NCI-H526 (cell line): ENCODE measurements at regions not wholly inside any gene's neighbourhood (a gene's known extent, or its start where the extent isn't known, plus 50 kb on each side); places are given as distances from the start of the nearest gene placed in this dataset.
"Not testable (repeated sequence)": the region's sequence is repeated elsewhere in the genome, so short reads cannot be mapped to it uniquely, and the experiment has no call there.

Experiments
- DNase-seq, 2 experiments: peaks; one replicate each; lab custom pipeline; 2025; lab: John Stamatoyannopoulos, UW

- DNase-seq: no peak
Observed at GRCh38 chr2:40955042-40955441, 503.2 kb upstream of the SLC8A1 start.

- no peak for DNase-seq
Observed at GRCh38 chr2:40955635-40956034, 503.7 kb upstream of the SLC8A1 start.

DNA sequence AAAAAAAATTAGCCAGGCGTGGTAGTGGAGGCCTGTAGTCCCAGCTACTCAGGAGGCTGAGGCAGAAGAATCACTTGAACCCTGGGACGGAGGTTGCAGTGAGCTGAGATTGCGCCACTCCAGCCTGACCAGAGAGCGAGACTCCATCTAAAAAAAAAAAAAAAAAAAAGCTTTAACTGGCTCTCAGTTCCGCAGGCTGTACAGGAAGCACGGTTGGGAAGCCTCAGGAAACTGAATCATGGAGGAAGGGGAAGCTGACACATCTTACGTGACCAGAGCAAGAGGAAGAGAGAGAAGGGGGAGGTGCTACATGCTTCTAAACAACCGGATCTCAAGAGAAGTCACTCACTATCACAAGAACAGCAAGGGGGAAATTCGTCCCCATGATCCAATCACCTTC lies 505.6 kb upstream of the SLC8A1 start:
- no peak for DNase-seq

GRCh38 chr2:40962026-40962425 lies 510.1 kb upstream of the SLC8A1 start:
- no peak for DNase-seq

DNA sequence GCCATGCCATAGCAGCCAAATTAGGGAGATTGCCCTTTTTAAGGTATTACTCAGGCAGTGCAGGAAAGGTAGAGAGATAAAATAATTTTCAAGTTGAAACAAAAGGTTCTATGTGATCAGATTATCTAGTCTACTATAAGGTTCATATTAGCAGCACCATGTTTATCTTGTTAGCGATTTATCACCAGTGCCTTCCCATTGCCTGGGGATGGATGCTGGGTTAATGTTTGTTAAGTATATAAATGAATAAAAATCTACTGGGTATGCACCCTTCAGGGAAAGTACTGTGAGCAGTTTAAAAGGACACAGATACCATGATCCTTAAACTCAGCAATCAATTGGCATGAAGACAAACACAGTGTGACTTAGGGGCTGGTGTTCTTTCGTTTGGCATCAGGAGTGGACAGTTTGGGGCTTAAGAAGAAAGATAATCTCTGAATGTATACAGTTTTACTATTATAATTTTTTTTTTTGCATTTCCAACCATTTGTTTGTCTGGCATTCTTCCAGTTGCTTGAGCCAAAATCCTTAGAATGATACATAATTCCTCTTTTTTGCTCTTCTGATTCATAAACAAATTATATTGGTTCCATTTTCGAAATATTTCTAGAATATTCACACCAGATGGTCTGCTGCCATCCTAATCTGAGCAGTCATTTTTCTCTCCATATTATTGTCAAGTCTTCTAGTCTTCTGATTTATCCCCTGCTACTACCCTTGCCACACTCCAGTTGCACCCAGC lies 512.8 kb upstream of the SLC8A1 start:
- DNase-seq: no peak

GRCh38 chr2:40967451-40967850 lies 515.6 kb upstream of the SLC8A1 start:
- no peak for DNase-seq

- DNase-seq: no peak
Observed at GRCh38 chr2:40975151-40975550, 523.3 kb upstream of the SLC8A1 start.

GRCh38 chr2:40997362-40997761 lies 545.5 kb upstream of the SLC8A1 start:
- DNase-seq: no peak

- DNase-seq: no peak
Observed at GRCh38 chr2:41000374-41000773, 548.5 kb upstream of the SLC8A1 start.

GRCh38 chr2:41000906-41001305 lies 549.0 kb upstream of the SLC8A1 start:
- DNase-seq: no peak

DNA sequence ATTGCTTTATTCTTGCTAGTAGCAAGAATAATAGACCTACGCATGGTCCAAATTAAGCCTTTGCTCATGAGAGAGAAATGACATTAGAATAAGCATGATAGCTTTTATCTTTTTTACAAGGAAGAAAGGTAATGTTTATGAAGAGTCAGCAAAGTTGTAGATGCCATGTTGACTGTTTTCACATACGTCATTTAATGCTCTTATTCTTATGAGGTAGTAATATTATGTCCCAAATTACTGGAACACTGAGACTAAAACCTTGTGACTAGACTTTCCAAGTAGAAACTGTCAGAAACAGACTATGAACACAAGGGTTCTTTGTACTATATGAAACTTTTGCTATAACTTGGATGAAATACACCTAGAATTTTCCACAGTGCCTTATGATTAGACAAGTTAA lies 552.8 kb upstream of the SLC8A1 start:
- DNase-seq: peak in 1 of 2 experiments; percentile 25

DNA sequence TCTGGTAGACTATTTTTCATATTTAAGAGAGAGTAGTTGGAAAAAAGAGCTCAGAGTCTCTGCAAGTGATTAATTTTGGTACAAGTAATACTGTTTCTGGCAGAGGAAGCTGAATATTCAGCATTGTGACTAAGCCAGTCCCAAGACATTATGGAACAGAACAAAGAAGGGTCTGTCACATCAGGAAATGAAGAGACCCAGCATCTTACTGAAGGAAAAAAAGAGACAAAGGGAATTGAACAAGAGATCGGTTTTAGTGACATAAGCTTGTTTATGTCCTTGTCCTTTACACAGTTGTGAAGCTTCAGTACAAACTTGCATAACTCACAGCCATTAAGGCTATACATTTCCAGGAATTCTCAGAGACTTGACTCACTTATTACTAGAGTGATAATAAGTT lies 568.5 kb upstream of the SLC8A1 start:
- DNase-seq: no peak

DNA sequence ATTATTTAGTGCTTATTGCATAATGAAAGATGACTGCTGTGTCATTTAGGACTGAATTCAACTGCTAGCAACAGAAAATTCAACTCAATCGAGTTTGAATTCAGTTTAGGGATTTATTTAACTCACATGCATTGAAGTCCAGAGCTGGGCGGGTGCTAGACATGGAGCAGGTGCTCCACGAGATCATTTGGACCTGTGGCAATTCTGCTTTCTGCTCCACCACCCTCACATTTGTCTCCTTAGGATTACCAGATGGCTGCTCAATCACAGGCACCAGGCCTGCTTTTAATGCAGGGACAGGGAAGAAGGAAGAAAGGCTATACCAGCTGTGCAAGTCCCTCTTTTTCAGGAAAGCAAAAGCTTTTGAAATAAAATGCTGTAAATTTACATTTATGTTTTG lies 572.9 kb upstream of the SLC8A1 start:
- DNase-seq: no peak

GRCh38 chr2:41026613-41027012 lies 574.7 kb upstream of the SLC8A1 start:
- no peak for DNase-seq

DNA sequence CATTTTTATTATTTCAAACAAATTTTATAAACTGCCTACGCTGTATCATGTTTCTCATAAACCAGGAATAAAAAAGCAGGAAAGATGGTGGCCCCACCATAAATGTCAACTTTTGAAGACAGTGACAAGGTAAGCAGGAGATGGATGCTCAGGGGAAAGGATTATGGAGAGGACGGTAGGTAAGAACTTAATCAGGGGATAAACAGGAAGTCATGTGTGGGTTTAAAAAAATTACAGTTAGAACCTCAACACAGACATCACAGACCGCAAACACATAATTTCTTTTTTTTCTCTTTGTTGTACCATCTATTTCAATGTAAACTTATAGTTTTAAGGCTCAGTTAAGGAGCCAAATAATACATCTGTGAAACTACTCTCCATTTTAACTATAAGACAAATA lies 575.2 kb upstream of the SLC8A1 start:
- no peak for DNase-seq

- DNase-seq: peak; percentile 9 to 10
Observed at GRCh38 chr2:41031282-41031681, 579.4 kb upstream of the SLC8A1 start.

DNA sequence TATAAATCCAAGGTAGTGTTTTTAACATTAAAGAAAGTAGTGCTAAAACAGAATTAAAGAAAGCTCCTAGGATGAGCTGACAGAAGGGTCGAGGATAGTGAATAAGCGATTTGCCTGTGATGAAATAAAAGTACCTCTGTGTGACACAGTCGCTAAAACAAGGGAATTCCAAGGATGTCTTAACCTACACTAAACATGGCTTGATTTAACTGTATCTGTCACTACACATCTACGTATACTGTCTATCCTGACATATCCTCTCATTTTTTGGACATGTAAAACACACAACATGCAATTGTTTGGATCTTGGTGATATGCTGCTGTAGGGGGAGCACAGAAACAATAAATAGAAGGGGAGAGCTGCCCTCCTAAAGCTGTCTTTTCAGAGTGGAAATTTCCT lies 580.8 kb upstream of the SLC8A1 start:
- DNase-seq: no peak

DNA sequence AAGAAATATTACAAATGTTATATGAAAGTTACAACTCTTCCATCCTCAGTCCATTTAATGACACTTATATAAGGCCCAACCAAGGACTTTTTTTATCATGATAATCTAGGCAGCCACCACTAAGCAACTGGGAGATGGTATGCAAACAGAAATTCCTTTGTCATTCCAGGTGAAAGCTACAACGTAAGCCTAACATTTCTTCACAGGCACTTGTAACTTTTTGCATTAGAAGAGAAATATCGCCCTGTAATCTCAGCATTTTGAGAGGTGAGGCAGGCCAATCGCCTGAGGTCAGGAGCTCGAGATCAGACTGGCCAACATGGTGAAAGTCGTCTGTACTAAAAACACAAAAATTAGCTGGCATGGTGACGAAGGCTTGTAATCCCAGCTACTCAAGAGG lies 581.2 kb upstream of the SLC8A1 start:
- no peak for DNase-seq

GRCh38 chr2:41038408-41038807 lies 586.5 kb upstream of the SLC8A1 start:
- no peak for DNase-seq

- DNase-seq: not testable (repeated sequence)
Observed at GRCh38 chr2:41039750-41040149, 587.9 kb upstream of the SLC8A1 start.

- DNase-seq: no peak
Observed at GRCh38 chr2:41040782-41041520, 589.1 kb upstream of the SLC8A1 start.

DNA sequence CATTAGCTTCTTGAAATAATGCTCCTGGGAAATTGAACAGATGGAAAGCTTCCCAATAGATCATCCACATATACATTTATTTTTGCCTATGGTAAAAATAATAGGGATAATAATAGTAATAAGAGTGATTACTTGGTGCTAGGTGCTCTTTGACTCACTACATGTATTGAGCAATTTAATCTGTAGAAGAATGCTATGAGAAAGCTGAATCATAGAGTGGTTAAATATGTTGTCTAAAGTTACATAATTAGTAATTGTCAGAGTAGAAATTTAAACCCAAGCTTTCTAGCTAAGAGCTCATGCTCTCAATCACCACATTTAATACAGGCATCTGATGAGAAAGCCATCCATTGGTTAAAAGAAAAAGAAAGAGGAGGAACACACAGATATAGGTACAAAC lies 590.5 kb upstream of the SLC8A1 start:
- DNase-seq: no peak

- no peak for DNase-seq
Observed at GRCh38 chr2:41061356-41061755, 609.5 kb upstream of the SLC8A1 start.

- DNase-seq: no peak
Observed at GRCh38 chr2:41062336-41062735, 610.4 kb upstream of the SLC8A1 start.
